ENCODE measurements at regions not wholly inside any gene's neighbourhood (a gene's known extent, or its start where the extent isn't known, plus 50 kb on each side); places are given as distances from the start of the nearest gene placed in this dataset.

GRCh38 chr5:63697811-63698210, 264.4 kb downstream of the HTR1A start:
- ChIA-PET CTCF (no interaction called here), POLR2A (no interaction called here)
- no peak for TF ChIP-seq CTCF (IDR thresholded peaks at IDR 0.05; ENCODE audit: control extremely low read depth, extremely low read depth, low read depth, missing control alignments)
- DNase-seq (ENCODE audit: extremely low spot score), result no peak

- CTCF ChIA-PET, result interaction anchor here (1.0 kb wide), 1 partner anchor 8 kb away, joined by 4 read pairs; no protein-coding TSS in a partner anchor
- POLR2A ChIA-PET, result no interaction called here
Observed at GRCh38 chr5:63690546-63690945, 271.7 kb downstream of the HTR1A start.

GRCh38 chr5:63687854-63688516, 274.3 kb downstream of the HTR1A start:
- TF ChIP-seq CTCF (IDR thresholded peaks at IDR 0.05; ENCODE audit: control extremely low read depth, extremely low read depth, low read depth, missing control alignments), result no peak
- no peak for DNase-seq (ENCODE audit: extremely low spot score)
- POLR2A ChIA-PET, result no interaction called here
- CTCF ChIA-PET, result no interaction called here

More at GRCh38 chr5:63690546-63690945, 271.7 kb downstream of the HTR1A start:
- DNase-seq (ENCODE audit: extremely low spot score), result no peak
- TF ChIP-seq CTCF (IDR thresholded peaks at IDR 0.05; ENCODE audit: control extremely low read depth, extremely low read depth, low read depth, missing control alignments), result no peak

GRCh38 chr5:63686938-63687337, 275.3 kb downstream of the HTR1A start:
- POLR2A ChIA-PET, result no interaction called here
- no peak for DNase-seq (ENCODE audit: extremely low spot score)
- CTCF ChIA-PET, result no interaction called here
- TF ChIP-seq CTCF (IDR thresholded peaks at IDR 0.05; ENCODE audit: control extremely low read depth, extremely low read depth, low read depth, missing control alignments), result no peak

GRCh38 chr5:63686181-63686580, 276.1 kb downstream of the HTR1A start:
- no peak for TF ChIP-seq CTCF (IDR thresholded peaks at IDR 0.05; ENCODE audit: control extremely low read depth, extremely low read depth, low read depth, missing control alignments)
- POLR2A ChIA-PET, result no interaction called here
- CTCF ChIA-PET, result interaction anchor here (1.2 kb wide), 1 partner anchor 22 kb away, joined by 3 read pairs; no protein-coding TSS in a partner anchor
- no peak for DNase-seq (ENCODE audit: extremely low spot score)

- POLR2A ChIA-PET, result no interaction called here
- no peak for DNase-seq (ENCODE audit: extremely low spot score)
Observed at GRCh38 chr5:63685454-63685853, 276.8 kb downstream of the HTR1A start.

More at GRCh38 chr5:63685454-63685853, 276.8 kb downstream of the HTR1A start:
- CTCF ChIA-PET, result interaction anchor here (1.2 kb wide), 1 partner anchor 21 kb away, joined by 3 read pairs; no protein-coding TSS in a partner anchor
- no peak for TF ChIP-seq CTCF (IDR thresholded peaks at IDR 0.05; ENCODE audit: control extremely low read depth, extremely low read depth, low read depth, missing control alignments)
